ENCODE measurements at regions not wholly inside any gene's neighbourhood (a gene's known extent, or its start where the extent isn't known, plus 50 kb on each side); places are given as distances from the start of the nearest gene placed in this dataset.
"Not testable (repeated sequence)": the region's sequence is repeated elsewhere in the genome, so short reads cannot be mapped to it uniquely, and the experiment has no call there.

- no peak overlapping the region for H3K4me3 ChIP-seq (ENCODE audit: low read depth, low read length)
- TF ChIP-seq, protein P1, sequence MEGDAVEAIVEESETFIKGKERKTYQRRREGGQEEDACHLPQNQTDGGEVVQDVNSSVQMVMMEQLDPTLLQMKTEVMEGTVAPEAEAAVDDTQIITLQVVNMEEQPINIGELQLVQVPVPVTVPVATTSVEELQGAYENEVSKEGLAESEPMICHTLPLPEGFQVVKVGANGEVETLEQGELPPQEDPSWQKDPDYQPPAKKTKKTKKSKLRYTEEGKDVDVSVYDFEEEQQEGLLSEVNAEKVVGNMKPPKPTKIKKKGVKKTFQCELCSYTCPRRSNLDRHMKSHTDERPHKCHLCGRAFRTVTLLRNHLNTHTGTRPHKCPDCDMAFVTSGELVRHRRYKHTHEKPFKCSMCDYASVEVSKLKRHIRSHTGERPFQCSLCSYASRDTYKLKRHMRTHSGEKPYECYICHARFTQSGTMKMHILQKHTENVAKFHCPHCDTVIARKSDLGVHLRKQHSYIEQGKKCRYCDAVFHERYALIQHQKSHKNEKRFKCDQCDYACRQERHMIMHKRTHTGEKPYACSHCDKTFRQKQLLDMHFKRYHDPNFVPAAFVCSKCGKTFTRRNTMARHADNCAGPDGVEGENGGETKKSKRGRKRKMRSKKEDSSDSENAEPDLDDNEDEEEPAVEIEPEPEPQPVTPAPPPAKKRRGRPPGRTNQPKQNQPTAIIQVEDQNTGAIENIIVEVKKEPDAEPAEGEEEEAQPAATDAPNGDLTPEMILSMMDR (IDR thresholded peaks at IDR 0.05; ENCODE audit: insufficient read depth, low read depth, low read length) = no peak
- no peak for DNase-seq (ENCODE audit: low read depth)
Measured at GRCh38 chr9:94441796-94442195, 113.1 kb upstream of the PCAT7 start.

DNA sequence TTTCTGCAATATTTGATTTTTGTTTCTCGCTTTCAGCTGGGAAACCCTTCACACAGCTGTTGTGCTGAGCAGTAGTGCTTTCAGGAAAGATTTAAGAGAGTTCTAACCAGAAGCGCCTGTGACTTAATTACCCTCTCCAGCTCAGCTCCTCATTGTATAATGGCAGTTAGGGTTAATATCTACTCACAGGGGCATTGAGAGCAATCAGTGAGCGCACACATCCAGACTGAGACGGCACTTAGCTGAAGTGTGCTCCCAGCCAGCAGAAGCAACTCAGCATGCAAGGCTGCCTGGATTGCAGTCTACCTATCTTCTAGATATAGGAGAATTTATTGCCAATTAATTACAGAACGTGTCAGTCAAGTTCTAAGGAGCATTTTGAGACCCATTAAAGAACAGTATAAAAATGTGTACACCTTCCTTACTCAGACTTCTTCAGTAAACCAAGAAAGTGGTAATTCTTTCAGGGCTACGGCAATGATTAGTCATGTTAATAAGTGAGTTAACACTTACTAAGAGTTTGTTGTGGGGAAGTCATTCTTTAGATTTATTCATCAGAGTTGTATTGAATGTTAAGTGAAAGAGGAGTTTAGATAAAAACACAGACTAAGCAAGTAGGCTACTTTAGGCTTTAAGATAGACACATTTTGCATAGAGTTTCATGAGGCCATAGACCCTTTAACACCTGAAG is 111.7 kb upstream of the PCAT7 start:
- no peak overlapping the region for H3K4me3 ChIP-seq (ENCODE audit: low read depth, low read length)
- TF ChIP-seq, protein P1 (IDR thresholded peaks at IDR 0.05; ENCODE audit: insufficient read depth, low read depth, low read length) = no peak
- DNase-seq (ENCODE audit: low read depth) = no peak

DNA sequence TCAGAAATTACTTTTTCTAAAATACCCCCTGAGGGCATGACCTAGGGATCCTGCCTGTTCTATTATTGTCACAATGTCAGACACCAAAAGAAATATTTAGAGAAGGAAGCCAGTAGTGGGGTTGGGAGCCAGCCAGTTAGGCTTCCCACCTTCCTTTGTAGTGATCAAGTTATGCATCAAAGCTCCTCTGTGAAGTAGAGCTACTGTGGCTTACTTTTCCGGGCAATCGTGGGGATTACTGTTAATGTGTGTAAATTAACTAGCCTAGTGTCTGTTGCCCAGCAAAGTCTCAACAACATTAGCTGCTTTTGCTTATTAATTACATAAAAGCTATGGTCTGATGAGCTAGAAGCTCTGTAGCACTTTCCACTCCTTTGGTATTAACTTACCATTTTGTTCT is 109.0 kb upstream of the PCAT7 start:
- no peak overlapping the region for H3K4me3 ChIP-seq (ENCODE audit: low read depth, low read length)
- TF ChIP-seq, protein P1 (IDR thresholded peaks at IDR 0.05; ENCODE audit: insufficient read depth, low read depth, low read length) = no peak
- no peak for DNase-seq (ENCODE audit: low read depth)

- TF ChIP-seq, protein P1 (IDR thresholded peaks at IDR 0.05; ENCODE audit: insufficient read depth, low read depth, low read length) = no peak
- DNase-seq (ENCODE audit: low read depth) = no peak
- no peak overlapping the region for H3K4me3 ChIP-seq (ENCODE audit: low read depth, low read length)
Measured at GRCh38 chr9:94449486-94449885, 105.4 kb upstream of the PCAT7 start.

DNA sequence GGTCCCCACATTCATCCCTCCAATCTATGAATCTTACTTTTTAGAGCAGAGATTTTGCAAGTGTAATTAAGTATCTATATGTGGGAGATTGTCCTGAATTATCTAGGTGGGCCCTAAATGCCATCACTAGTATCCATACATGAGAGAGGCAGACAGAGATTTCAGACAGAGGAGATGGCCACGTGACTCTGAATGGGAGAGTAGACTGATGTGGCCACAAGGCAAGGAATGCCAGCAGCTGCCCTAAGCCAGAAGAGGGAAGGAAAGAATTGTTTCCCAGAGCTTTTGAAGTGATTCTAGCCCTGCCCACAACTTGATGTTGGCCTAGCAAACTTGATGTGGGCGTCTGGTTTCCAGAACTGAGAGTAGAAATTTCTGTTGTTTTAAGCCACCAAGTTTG is 90.1 kb upstream of the PCAT7 start:
- TF ChIP-seq, protein P1 (IDR thresholded peaks at IDR 0.05; ENCODE audit: insufficient read depth, low read depth, low read length) = no peak
- H3K4me3 ChIP-seq (ENCODE audit: low read depth, low read length) = no peak overlapping the region
- DNase-seq (ENCODE audit: low read depth) = no peak

DNA sequence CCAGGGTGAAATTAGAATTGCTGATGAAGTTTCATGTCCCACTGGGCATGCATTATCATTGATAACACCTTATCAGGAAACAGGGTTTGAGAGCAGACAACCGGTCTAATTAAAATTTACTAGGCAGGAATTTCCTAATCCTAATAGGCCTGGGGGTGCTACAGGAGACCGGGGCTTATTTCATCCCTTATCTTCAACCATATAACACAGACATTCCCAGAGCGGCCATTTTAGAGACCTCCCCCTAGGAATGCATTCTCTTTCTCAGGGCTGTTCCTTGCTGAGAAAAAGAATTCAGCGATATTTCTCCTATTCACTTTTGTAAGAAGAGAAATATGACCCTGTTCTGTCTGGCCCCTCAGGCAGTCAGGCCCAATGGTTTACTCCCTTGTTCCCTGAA is 82.8 kb upstream of the PCAT7 start:
- not testable (repeated sequence) for H3K4me3 ChIP-seq (ENCODE audit: low read depth, low read length); DNase-seq (ENCODE audit: low read depth)

- DNase-seq (ENCODE audit: low read depth) = no peak
- TF ChIP-seq, protein P1 (IDR thresholded peaks at IDR 0.05; ENCODE audit: insufficient read depth, low read depth, low read length) = no peak
Measured at GRCh38 chr9:94472806-94473360, 82.0 kb upstream of the PCAT7 start.

More at GRCh38 chr9:94472806-94473360, 82.0 kb upstream of the PCAT7 start:
- no peak overlapping the region for H3K4me3 ChIP-seq (ENCODE audit: low read depth, low read length)

Measured in fibroblast of villous mesenchyme (primary cell).